Left ventricle myocardium superior (tissue), 1 donor: ENCODE measurements at regions not wholly inside any gene's neighbourhood (a gene's known extent, or its start where the extent isn't known, plus 50 kb on each side); places are given as distances from the start of the nearest gene placed in this dataset.

Experiments
- ATAC-seq: fragments of 200-7000 bp; cut with Tn5 transposase; one replicate; pipeline ENCODE4 v1.9.1; 2020; ENCODE audit warnings: mild to moderate bottlenecking, moderate library complexity
- DNase-seq: peaks from one replicate; pipeline ENCODE4 v3.0.0-alpha.2; 2020
- intact Hi-C: fragments of 100-400 bp; cut with micrococcal nuclease; formaldehyde crosslinking; loops from one replicate; pipeline ENCODE4 v1.11.0; 2022
- donor health status: DM: no; HTN: yes; CAD: no; lungs with severe emphysema.

- ATAC-seq = no peak
- DNase-seq = no peak
- intact Hi-C loops = no loop called here
These were observed 172.6 kb upstream of the PDZRN3 start for GRCh38 chr3:73797311-73797710.

- ATAC-seq (peak; percentile 67), DNase-seq (no peak)
- intact Hi-C loops = no loop called here
These were observed 171.6 kb upstream of the PDZRN3 start for GRCh38 chr3:73796382-73796781.

GRCh38 chr3:73791356-73791755, 166.6 kb upstream of the PDZRN3 start:
- DNase-seq = no peak
- ATAC-seq = no peak
- intact Hi-C loops = no loop called here

- ATAC-seq (no peak), DNase-seq (no peak)
- intact Hi-C loops = no loop called here
These were observed 165.2 kb upstream of the PDZRN3 start for GRCh38 chr3:73789825-73790444.

GRCh38 chr3:73787620-73788019, 162.9 kb upstream of the PDZRN3 start:
- ATAC-seq = no peak
- no peak for DNase-seq
- intact Hi-C loops = no loop called here

- DNase-seq = no peak
- intact Hi-C loops = no loop called here
- no peak for ATAC-seq
These were observed 162.3 kb upstream of the PDZRN3 start for GRCh38 chr3:73786998-73787397.

GRCh38 chr3:73786321-73786807, 161.6 kb upstream of the PDZRN3 start:
- peak; percentile 43 for ATAC-seq
- no peak for DNase-seq
- intact Hi-C loops = no loop called here

GRCh38 chr3:73784686-73785392, 160.1 kb upstream of the PDZRN3 start:
- ATAC-seq (no peak), DNase-seq (no peak)
- intact Hi-C loops = no loop called here

GRCh38 chr3:73783811-73784210, 159.1 kb upstream of the PDZRN3 start:
- no peak for DNase-seq
- intact Hi-C loops = no loop called here
- ATAC-seq = no peak

- intact Hi-C loops = no loop called here
- no peak for DNase-seq
These were observed 156.8 kb upstream of the PDZRN3 start for GRCh38 chr3:73781541-73781940.

GRCh38 chr3:73774645-73775044, 149.9 kb upstream of the PDZRN3 start:
- intact Hi-C loops = no loop called here
- ATAC-seq (no peak), DNase-seq (no peak)

More at GRCh38 chr3:73781541-73781940, 156.8 kb upstream of the PDZRN3 start:
- no peak for ATAC-seq

- peak; percentile 29 for DNase-seq
- intact Hi-C loops = no loop called here
- ATAC-seq = peak; percentile 59
These were observed 148.5 kb upstream of the PDZRN3 start for GRCh38 chr3:73773233-73773632.

- intact Hi-C loops = no loop called here
- ATAC-seq (no peak), DNase-seq (no peak)
These were observed 147.5 kb upstream of the PDZRN3 start for GRCh38 chr3:73772076-73772886.

GRCh38 chr3:73768524-73769308, 144.0 kb upstream of the PDZRN3 start:
- ATAC-seq = no peak
- intact Hi-C loops = no loop called here
- DNase-seq = no peak

- DNase-seq (peak; percentile 21), ATAC-seq (peak; percentile 81)
- intact Hi-C loops = no loop called here
These were observed 142.0 kb upstream of the PDZRN3 start for GRCh38 chr3:73766599-73767381.

- intact Hi-C loops = no loop called here
- DNase-seq (no peak), ATAC-seq (peak; percentile 56)
These were observed 141.3 kb upstream of the PDZRN3 start for GRCh38 chr3:73765878-73766545.

- no peak for ATAC-seq
- intact Hi-C loops = no loop called here
- no peak for DNase-seq
These were observed 138.1 kb upstream of the PDZRN3 start for GRCh38 chr3:73762855-73763254.

GRCh38 chr3:73759297-73759711, 134.6 kb upstream of the PDZRN3 start:
- no peak for ATAC-seq
- intact Hi-C loops = no loop called here
- DNase-seq = no peak
